Caco-2 (cell line): ENCODE measurements at regions not wholly inside any gene's neighbourhood (a gene's known extent, or its start where the extent isn't known, plus 50 kb on each side); places are given as distances from the start of the nearest gene placed in this dataset.
A peak's percentile ranks its signal among the peaks of the same experiment; 100 is the strongest.

Source experiments
- BruUV-seq: library from RNA; stranded (reverse); fragments of 400-500 nt; replicated peaks from 2 replicates; lab custom pipeline; 2021; lab: Mats Ljungman, UMichigan
- CTCF ChIA-PET: fragments of 300-600 bp; sonication (Branson Sonifier 250); formaldehyde crosslinking; loops from one replicate; lab custom pipeline; 2022; ENCODE audit warnings: antibody characterized with exemption; lab: Charles Lee
- POLR2A ChIA-PET: fragments of 300-600 bp; sonication (Branson Sonifier 250); formaldehyde crosslinking; loops from one replicate; lab custom pipeline; 2022; ENCODE audit warnings: antibody characterized with exemption; lab: Charles Lee
- DNase-seq, 2 experiments: peaks; one replicate each; pipeline versions ENCODE4 v3.0.0 to v3.0.0-alpha.2; 2020 to 2022
- H3K27me3 ChIP-seq: replicated peaks from 2 replicates; pipeline ENCODE4 v1.6.0; 2011; ENCODE audit warnings: low read length; ENCODE audit not compliant: control insufficient read depth, insufficient read depth
- H3K36me3 ChIP-seq: 2 replicates; pipeline ENCODE4 v1.5.1; 2011; ENCODE audit warnings: low read length; ENCODE audit not compliant: control insufficient read depth, insufficient read depth
- H3K4me1 ChIP-seq: fragments of 250-450 bp; sonication (Bioruptor Pico); 2 replicates; pipeline ENCODE4 v1.5.1; 2020; ENCODE audit warnings: mild to moderate bottlenecking
- H3K4me3 ChIP-seq: 2 replicates; pipeline ENCODE4 v1.5.1; 2011; ENCODE audit warnings: low read depth, mild to moderate bottlenecking, control low read depth, low read length
- H3K9me3 ChIP-seq: fragments of 250-450 bp; sonication (Bioruptor Pico); 2 replicates; pipeline ENCODE4 v1.5.1; 2020; ENCODE audit warnings: mild to moderate bottlenecking, moderate library complexity
- H3K27ac Mint-ChIP-seq: one replicate; pipeline ENCODE4 v1.8.0; 2022; ENCODE audit warnings: mixed read lengths; ENCODE audit not compliant: unreplicated experiment
- H3K27me3 Mint-ChIP-seq: one replicate; pipeline ENCODE4 v1.8.0; 2022; ENCODE audit warnings: mixed read lengths; ENCODE audit not compliant: insufficient read depth, unreplicated experiment
- H3K36me3 Mint-ChIP-seq: one replicate; pipeline ENCODE4 v1.8.0; 2022; ENCODE audit warnings: mild to moderate bottlenecking, mixed read lengths; ENCODE audit not compliant: insufficient read depth, unreplicated experiment
- H3K4me1 Mint-ChIP-seq: one replicate; pipeline ENCODE4 v1.8.0; 2022; ENCODE audit warnings: low read depth, mixed read lengths; ENCODE audit not compliant: unreplicated experiment
- H3K4me3 Mint-ChIP-seq: one replicate; pipeline ENCODE4 v1.8.0; 2022; ENCODE audit warnings: mild to moderate bottlenecking, moderate library complexity, mixed read lengths; ENCODE audit not compliant: unreplicated experiment
- H3K9me3 Mint-ChIP-seq: one replicate; pipeline ENCODE4 v1.8.0; 2022; ENCODE audit warnings: mixed read lengths; ENCODE audit not compliant: unreplicated experiment
- CTCF ChIP-seq, 2 experiments: fragments of 200-600 bp in 1 of 2; IDR thresholded peaks; 1 replicate in 1 of 2; 2 replicates in 1 of 2; pipeline versions ENCODE4 v1.5.1 to v1.8.0; 2011 to 2022; ENCODE audit warnings: antibody characterized with exemption in 1 of 2, control low read depth in 1 of 2, inconsistent platforms in 1 of 2, low read depth in 1 of 2, low read length in 1 of 2, mild to moderate bottlenecking in 1 of 2, moderate library complexity in 1 of 2; ENCODE audit not compliant: insufficient read depth in 1 of 2, severe bottlenecking in 1 of 2, unreplicated experiment in 1 of 2
- intact Hi-C: fragments of 100-400 bp; cut with micrococcal nuclease; formaldehyde crosslinking; loops from one replicate; pipeline ENCODE4 v1.10.0; 2022; ENCODE audit not compliant: unreplicated experiment

GRCh38 chr21:43362321-43362791, 64.6 kb downstream of the SIK1 start:
- Histone ChIP-seq H3K4me3 (no peak overlapping the region), H3K4me1 (no peaks in the 10 kb centered on the region), H3K9me3 (no peaks in the 10 kb centered on the region), H3K36me3 (no peaks in the 10 kb centered on the region), H3K27me3 (no peaks in the 10 kb centered on the region)
- H3K36me3 Mint-ChIP-seq, result no peaks in the 10 kb centered on the region
- no peak for TF ChIP-seq CTCF (IDR thresholded peaks at IDR 0.05; ENCODE audit: insufficient read depth in 1 of 2, low read depth in 1 of 2, low read length in 1 of 2, severe bottlenecking in 1 of 2, unreplicated experiment in 1 of 2)
- DNase-seq, result no peak
- CTCF ChIA-PET, result no interaction called here
- H3K27ac Mint-ChIP-seq, result peak overlapping the region; percentile 3
- H3K9me3 Mint-ChIP-seq, result no peaks in the 10 kb centered on the region
- POLR2A ChIA-PET, result no interaction called here
- intact Hi-C loops, result no loop called here
- H3K4me1 Mint-ChIP-seq, result no peaks in the 10 kb centered on the region
- BruUV-seq, result no TSS peak
- H3K27me3 Mint-ChIP-seq, result no peaks in the 10 kb centered on the region
- no peak overlapping the region for H3K4me3 Mint-ChIP-seq

GRCh38 chr21:43361493-43362296, 65.2 kb downstream of the SIK1 start:
- CTCF ChIA-PET, result no interaction called here
- Histone ChIP-seq H3K36me3 (no peaks in the 10 kb centered on the region), H3K27me3 (no peaks in the 10 kb centered on the region), H3K4me1 (no peaks in the 10 kb centered on the region), H3K9me3 (no peaks in the 10 kb centered on the region), H3K4me3 (no peak overlapping the region)
- Mint-ChIP-seq H3K9me3 (no peaks in the 10 kb centered on the region), H3K4me1 (no peaks in the 10 kb centered on the region), H3K27ac (peak overlapping the region; percentile 22), H3K27me3 (no peaks in the 10 kb centered on the region), H3K4me3 (peak overlapping the region; percentile 40), H3K36me3 (no peaks in the 10 kb centered on the region)
- no TSS peak for BruUV-seq
- TF ChIP-seq CTCF (IDR thresholded peaks at IDR 0.05; ENCODE audit: insufficient read depth in 1 of 2, low read depth in 1 of 2, low read length in 1 of 2, severe bottlenecking in 1 of 2, unreplicated experiment in 1 of 2), result no peak
- intact Hi-C loops, result no loop called here
- no peak for DNase-seq
- POLR2A ChIA-PET, result no interaction called here

- Histone ChIP-seq H3K9me3 (no peaks in the 10 kb centered on the region), H3K36me3 (no peaks in the 10 kb centered on the region), H3K4me1 (no peaks in the 10 kb centered on the region), H3K27me3 (no peaks in the 10 kb centered on the region), H3K4me3 (no peak overlapping the region)
- TF ChIP-seq CTCF (IDR thresholded peaks at IDR 0.05; ENCODE audit: insufficient read depth in 1 of 2, low read depth in 1 of 2, low read length in 1 of 2, severe bottlenecking in 1 of 2, unreplicated experiment in 1 of 2), result no peak
- ChIA-PET CTCF (no interaction called here), POLR2A (no interaction called here)
- no TSS peak for BruUV-seq
- H3K9me3 Mint-ChIP-seq, result no peaks in the 10 kb centered on the region
- peak overlapping the region; percentile 22 for H3K27ac Mint-ChIP-seq
- H3K27me3 Mint-ChIP-seq, result no peaks in the 10 kb centered on the region
- DNase-seq, result no peak
- no peaks in the 10 kb centered on the region for H3K4me1 Mint-ChIP-seq
- H3K36me3 Mint-ChIP-seq, result no peaks in the 10 kb centered on the region
- intact Hi-C loops, result no loop called here
- peak overlapping the region; percentile 40 for H3K4me3 Mint-ChIP-seq
Measured at GRCh38 chr21:43361127-43361492, 65.8 kb downstream of the SIK1 start.
